PC-3 (cell line): ENCODE measurements at regions not wholly inside any gene's neighbourhood (a gene's known extent, or its start where the extent isn't known, plus 50 kb on each side); places are given as distances from the start of the nearest gene placed in this dataset.

Experiments
- ATAC-seq: fragments of 200-7000 bp; cut with Tn5 transposase; 2 replicates; pipeline ENCODE4 v1.9.1; 2020; ENCODE audit warnings: mild to moderate bottlenecking, moderate library complexity
- BruUV-seq: library from RNA; stranded (reverse); fragments of 400-500 nt; replicated peaks from 2 replicates; lab custom pipeline; 2021; lab: Mats Ljungman, UMichigan
- CTCF ChIA-PET: fragments of 300-600 bp; sonication (Branson Sonifier 250); formaldehyde crosslinking; loops from one replicate; lab custom pipeline; 2022; ENCODE audit warnings: antibody characterized with exemption; lab: Charles Lee
- POLR2A ChIA-PET: fragments of 300-600 bp; sonication (Branson Sonifier 250); formaldehyde crosslinking; loops from one replicate; lab custom pipeline; 2022; ENCODE audit warnings: antibody characterized with exemption; ENCODE audit not compliant: unreplicated experiment; lab: Charles Lee
- DNase-seq: peaks from one replicate; pipeline ENCODE4 v3.0.0-alpha.2; 2015
- H2AFZ ChIP-seq: fragments of 300-600 bp; sonication (generic); 2 replicates; pipeline ENCODE4 v1.6.0; 2016; ENCODE audit warnings: antibody characterized with exemption, low read length
- H3F3A ChIP-seq: fragments of 300-600 bp; sonication (generic); one replicate; pipeline ENCODE4 v1.6.0; 2017; ENCODE audit warnings: antibody characterized with exemption, low read length, control low read depth, mild to moderate bottlenecking; ENCODE audit not compliant: unreplicated experiment
- H3K27ac ChIP-seq: fragments of 300-600 bp; sonication (generic); 2 replicates; pipeline ENCODE4 v1.5.1; 2016; ENCODE audit warnings: mild to moderate bottlenecking, low read length
- H3K27me3 ChIP-seq: fragments of 300-600 bp; sonication (generic); 2 replicates; pipeline ENCODE4 v1.6.1; 2016; ENCODE audit warnings: low read length, mixed read lengths
- H3K36me3 ChIP-seq: fragments of 300-600 bp; sonication (generic); 2 replicates; pipeline ENCODE4 v1.6.1; 2016; ENCODE audit warnings: low read depth, mixed run types, low read length, mixed read lengths
- H3K4me1 ChIP-seq: fragments of 300-600 bp; sonication (generic); 2 replicates; pipeline ENCODE4 v1.5.1; 2016; ENCODE audit warnings: low read length; ENCODE audit not compliant: insufficient read depth
- H3K4me2 ChIP-seq: fragments of 300-600 bp; sonication (generic); 2 replicates; pipeline ENCODE4 v1.6.0; 2016; ENCODE audit warnings: low read length
- H3K4me3 ChIP-seq: fragments of 300-600 bp; sonication (generic); 2 replicates; pipeline ENCODE4 v1.5.1; 2016; ENCODE audit warnings: mild to moderate bottlenecking, low read length, mixed read lengths
- H3K79me2 ChIP-seq: fragments of 300-600 bp; sonication (generic); 2 replicates; pipeline ENCODE4 v1.6.1; 2017; ENCODE audit warnings: low read length, mixed read lengths
- H3K9ac ChIP-seq: fragments of 300-600 bp; sonication (generic); 2 replicates; pipeline ENCODE4 v1.6.0; 2016; ENCODE audit warnings: mild to moderate bottlenecking, low read length
- H3K9me2 ChIP-seq: fragments of 300-600 bp; sonication (generic); replicated peaks from 2 replicates; pipeline ENCODE4 v1.6.1; 2016; ENCODE audit warnings: mixed run types, low read length, mixed read lengths
- H3K9me3 ChIP-seq: fragments of 300-600 bp; sonication (generic); 2 replicates; pipeline ENCODE4 v1.6.1; 2016; ENCODE audit warnings: low read length, mixed read lengths
- H4K20me1 ChIP-seq: fragments of 300-600 bp; sonication (generic); 2 replicates; pipeline ENCODE4 v1.6.1; 2016; ENCODE audit warnings: low read length, mixed read lengths
- CTCF ChIP-seq: fragments of 300-600 bp; sonication (generic); conservative IDR thresholded peaks from 2 replicates; pipeline ENCODE4 v1.5.1; 2017; ENCODE audit warnings: antibody characterized with exemption, low read depth, mild to moderate bottlenecking, low read length
- EZH2 ChIP-seq: fragments of 300-600 bp; sonication (generic); IDR thresholded peaks from one replicate; pipeline ENCODE4 v1.6.1; 2017; ENCODE audit warnings: antibody characterized with exemption, mild to moderate bottlenecking, low read length; ENCODE audit not compliant: unreplicated experiment
- EZH2phosphoT487 ChIP-seq: fragments of 300-600 bp; sonication (generic); IDR thresholded peaks from 2 replicates; pipeline ENCODE4 v1.6.1; 2018; ENCODE audit warnings: mild to moderate bottlenecking, antibody characterized with exemption, low read length, borderline replicate concordance
- intact Hi-C: fragments of 100-400 bp; cut with micrococcal nuclease; formaldehyde crosslinking; loops from 2 replicates; pipeline ENCODE4 v1.9.0; 2023

GRCh38 chr2:166677996-166678395, 183.9 kb upstream of the SCN7A start:
- Histone ChIP-seq H3K27me3 (no peaks in the 10 kb centered on the region), H2AFZ (no peak overlapping the region), H3K4me1 (no peaks in the 10 kb centered on the region), H3K36me3 (no peaks in the 10 kb centered on the region), H3K9me3 (no peaks in the 10 kb centered on the region), H4K20me1 (no peaks in the 10 kb centered on the region), H3F3A (no peaks in the 10 kb centered on the region), H3K4me2 (no peak overlapping the region), H3K4me3 (no peak overlapping the region), H3K9ac (no peak overlapping the region), H3K27ac (no peak overlapping the region), H3K9me2 (no peaks in the 10 kb centered on the region), H3K79me2 (no peaks in the 10 kb centered on the region)
- ChIA-PET POLR2A (no interaction called here), CTCF (interaction anchor here (0.6 kb wide), 1 partner anchor 52 kb away, joined by 14 read pairs; no protein-coding TSS in a partner anchor)
- BruUV-seq: no TSS peak
- ATAC-seq (no peak), DNase-seq (no peak)
- TF ChIP-seq CTCF: no peak
- TF ChIP-seq EZH2: no peak
- no peak for TF ChIP-seq EZH2phosphoT487
- intact Hi-C loops: no loop called here

GRCh38 chr2:166676716-166677115, 182.7 kb upstream of the SCN7A start:
- Histone ChIP-seq H3K27me3 (no peaks in the 10 kb centered on the region), H3K9ac (no peak overlapping the region), H3F3A (no peaks in the 10 kb centered on the region), H3K4me2 (no peak overlapping the region), H3K36me3 (no peaks in the 10 kb centered on the region), H2AFZ (no peak overlapping the region), H4K20me1 (no peaks in the 10 kb centered on the region), H3K9me3 (no peaks in the 10 kb centered on the region), H3K79me2 (no peaks in the 10 kb centered on the region), H3K27ac (no peak overlapping the region), H3K4me3 (no peak overlapping the region), H3K9me2 (no peaks in the 10 kb centered on the region), H3K4me1 (peaks cover 3% of the 10 kb centered on the region)
- BruUV-seq: no TSS peak
- intact Hi-C loops: no loop called here
- DNase-seq: no peak
- ChIA-PET POLR2A (interaction anchor here (0.8 kb wide), 1 partner anchor 10 kb away, joined by 5 read pairs; no protein-coding TSS in a partner anchor), CTCF (no interaction called here)
- ATAC-seq: no peak
- no peak for TF ChIP-seq EZH2
- TF ChIP-seq EZH2phosphoT487: no peak
- TF ChIP-seq CTCF: no peak

GRCh38 chr2:166675553-166675952, 181.5 kb upstream of the SCN7A start:
- no peak for DNase-seq
- no peak for TF ChIP-seq CTCF
- TF ChIP-seq EZH2phosphoT487: no peak
- TF ChIP-seq EZH2: no peak
- POLR2A ChIA-PET: no interaction called here

More at GRCh38 chr2:166675553-166675952, 181.5 kb upstream of the SCN7A start:
- Histone ChIP-seq H3K4me1 (peaks cover 12% of the 10 kb centered on the region), H3K27ac (no peak overlapping the region), H3K9me3 (no peaks in the 10 kb centered on the region), H3K9me2 (no peaks in the 10 kb centered on the region), H4K20me1 (no peaks in the 10 kb centered on the region), H3K36me3 (no peaks in the 10 kb centered on the region), H3K4me2 (no peak overlapping the region), H3K4me3 (no peak overlapping the region), H2AFZ (no peak overlapping the region), H3K27me3 (no peaks in the 10 kb centered on the region), H3K9ac (no peak overlapping the region), H3K79me2 (no peaks in the 10 kb centered on the region), H3F3A (no peaks in the 10 kb centered on the region)
- CTCF ChIA-PET: no interaction called here
- intact Hi-C loops: no loop called here
- no TSS peak for BruUV-seq
- no peak for ATAC-seq
